GM19351 (cell line): ENCODE measurements at regions not wholly inside any gene's neighbourhood (a gene's known extent, or its start where the extent isn't known, plus 50 kb on each side); places are given as distances from the start of the nearest gene placed in this dataset.
"Not testable (repeated sequence)": the region's sequence is repeated elsewhere in the genome, so short reads cannot be mapped to it uniquely, and the experiment has no call there.

Experiments
- ATAC-seq: cut with Tn5 transposase; IDR thresholded peaks from one replicate; pipeline ENCODE4 v1.9.1; 2021; ENCODE audit warnings: mild to moderate bottlenecking, moderate library complexity; ENCODE audit not compliant: unreplicated experiment

- not testable (repeated sequence) for ATAC-seq
These were observed 60.3 kb downstream of the GOLGA8K start for GRCh38 chr15:32342772-32343199.

- ATAC-seq, result not testable (repeated sequence)
These were observed 60.8 kb downstream of the GOLGA8K start for GRCh38 chr15:32342268-32342667.

DNA sequence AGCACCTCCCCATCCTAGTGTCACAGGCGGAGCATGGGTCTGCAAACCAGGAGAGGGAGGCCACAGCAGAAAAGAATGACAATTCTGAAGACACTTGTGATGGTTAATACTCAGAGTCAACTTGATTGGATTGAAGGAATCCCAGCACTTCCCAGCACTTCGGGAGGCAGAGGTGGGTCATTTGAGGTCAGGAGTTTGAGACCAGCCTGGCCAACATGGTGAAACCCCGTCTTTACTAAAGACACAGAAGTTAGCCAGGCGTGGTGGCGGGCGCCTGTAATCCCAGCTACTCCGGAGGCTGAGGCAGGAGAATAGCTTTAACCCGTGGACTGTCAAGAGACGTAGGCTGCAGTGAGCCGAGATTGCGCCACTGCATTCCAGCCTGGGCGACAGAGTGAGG is 61.6 kb downstream of the GOLGA8K start:
- ATAC-seq, result not testable (repeated sequence)

DNA sequence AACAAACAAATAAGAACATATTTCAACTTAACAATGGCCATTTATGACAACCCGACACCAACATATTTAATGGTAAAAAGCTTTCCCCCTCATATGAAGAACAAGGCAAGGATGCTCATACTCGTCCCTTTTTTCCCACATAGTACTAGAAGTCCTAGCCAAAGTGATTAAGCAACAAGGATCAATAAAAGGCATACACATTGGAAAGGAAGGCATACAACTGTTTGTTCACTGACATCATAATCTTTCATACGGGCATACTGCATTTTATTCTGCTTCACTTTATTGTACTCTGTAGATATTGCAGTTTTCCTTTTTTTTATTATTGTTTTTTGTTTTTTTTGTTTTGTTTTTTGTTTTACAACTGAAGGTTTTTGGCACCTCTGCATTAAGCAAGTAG is 66.3 kb downstream of the GOLGA8K start:
- ATAC-seq, result not testable (repeated sequence)

DNA sequence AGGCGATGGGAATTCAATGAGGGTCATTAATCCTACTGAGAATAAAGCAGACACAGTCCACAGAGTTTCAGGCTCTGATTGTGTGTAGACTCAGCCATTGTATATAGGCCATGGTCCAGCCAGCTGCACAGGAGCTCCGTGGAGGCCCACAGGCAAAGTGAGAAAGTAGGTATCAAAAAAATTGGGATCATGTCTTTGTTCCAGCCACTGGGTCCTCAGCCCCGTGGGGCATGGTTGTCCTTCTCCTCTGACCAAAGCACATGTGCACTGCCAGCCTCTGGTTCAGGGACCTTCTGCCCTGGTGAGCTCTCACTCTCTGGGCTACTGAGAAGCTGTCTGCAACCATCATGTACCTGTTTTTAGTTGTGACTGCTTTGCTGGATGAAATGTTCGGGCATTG is 79.7 kb downstream of the GOLGA8K start:
- not testable (repeated sequence) for ATAC-seq

GRCh38 chr15:32319247-32319646 is 83.8 kb downstream of the GOLGA8K start:
- ATAC-seq, result not testable (repeated sequence)

GRCh38 chr15:32316482-32316881 is 86.6 kb downstream of the GOLGA8K start:
- not testable (repeated sequence) for ATAC-seq

- ATAC-seq, result not testable (repeated sequence)
These were observed 87.8 kb downstream of the GOLGA8K start for GRCh38 chr15:32315079-32315939.

DNA sequence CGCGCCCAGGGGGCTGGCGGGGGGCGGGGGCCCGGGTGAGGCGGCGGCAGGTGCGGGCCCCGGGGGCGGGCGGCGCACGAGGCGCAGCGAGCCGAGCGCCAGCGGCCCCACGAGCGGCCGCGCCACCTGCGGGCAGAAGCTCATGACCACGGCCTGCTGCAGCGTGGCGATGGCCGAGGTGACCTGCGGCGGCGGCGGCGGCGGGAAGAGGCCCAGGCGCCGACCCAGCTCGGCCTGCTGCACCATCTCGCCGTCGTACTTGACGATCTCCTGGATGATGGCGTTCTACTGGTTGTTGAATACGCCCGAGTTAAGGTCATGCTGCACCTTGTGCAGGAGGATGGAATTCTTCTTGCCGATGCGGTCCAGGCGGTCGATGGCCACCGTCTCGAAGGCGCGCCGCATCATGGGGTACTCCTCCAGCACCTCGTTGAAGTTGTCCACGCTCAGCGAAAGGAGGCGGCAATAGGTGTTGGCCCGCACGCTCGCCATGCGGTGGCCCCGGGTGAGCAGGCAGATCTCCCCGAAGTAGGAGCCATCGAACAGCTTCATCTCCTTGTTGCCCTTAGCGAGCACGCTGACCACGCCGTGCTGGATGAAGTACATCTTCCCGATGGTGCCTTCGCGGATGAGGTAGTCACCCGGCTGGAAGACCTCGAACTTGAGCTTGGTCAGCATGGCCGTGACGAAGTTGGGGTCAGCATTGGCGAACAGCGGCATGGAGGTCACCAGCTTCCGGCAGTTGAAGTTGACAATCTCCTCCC is 89.5 kb downstream of the GOLGA8K start:
- not testable (repeated sequence) for ATAC-seq

GRCh38 chr15:32312721-32313120 is 90.4 kb downstream of the GOLGA8K start:
- ATAC-seq, result not testable (repeated sequence)

GRCh38 chr15:32307592-32307991 is 95.5 kb downstream of the GOLGA8K start:
- not testable (repeated sequence) for ATAC-seq

DNA sequence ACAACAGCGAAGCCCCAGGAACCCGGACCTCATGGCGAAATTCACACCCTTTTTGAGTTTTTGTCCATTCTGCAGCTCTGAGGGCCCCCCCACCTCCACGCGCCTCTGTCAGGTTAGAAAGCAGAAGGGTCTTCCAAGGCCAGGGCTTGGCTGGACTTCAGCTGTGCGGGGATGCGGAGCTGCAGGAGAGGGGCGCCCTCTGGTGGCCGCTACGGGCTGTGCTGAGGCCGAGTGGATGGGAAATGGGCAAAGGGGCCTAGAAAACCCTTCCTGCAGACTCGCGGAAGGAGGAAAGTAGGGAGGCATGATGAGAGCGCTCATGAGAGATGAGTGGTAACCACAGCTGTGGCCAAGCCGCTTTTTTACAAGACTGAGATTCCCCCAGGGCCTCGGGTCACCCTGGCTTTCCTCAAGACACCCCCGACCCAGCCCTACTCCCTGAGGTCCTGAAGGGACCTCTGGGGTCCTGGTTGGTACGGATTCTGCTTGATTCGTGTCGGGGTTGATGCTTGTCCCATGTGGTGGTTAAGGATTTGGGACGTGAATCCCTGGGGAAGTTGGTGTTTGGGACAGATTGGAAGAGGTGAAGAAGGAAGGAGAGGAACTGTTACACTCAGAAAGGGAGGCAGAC is 126.8 kb downstream of the GOLGA8K start:
- ATAC-seq, result peak; percentile 59

- ATAC-seq, result not testable (repeated sequence)
These were observed 149.1 kb downstream of the GOLGA8K start for GRCh38 chr15:32253958-32254357.

GRCh38 chr15:32249207-32249606 is 153.9 kb downstream of the GOLGA8K start:
- ATAC-seq, result not testable (repeated sequence)

DNA sequence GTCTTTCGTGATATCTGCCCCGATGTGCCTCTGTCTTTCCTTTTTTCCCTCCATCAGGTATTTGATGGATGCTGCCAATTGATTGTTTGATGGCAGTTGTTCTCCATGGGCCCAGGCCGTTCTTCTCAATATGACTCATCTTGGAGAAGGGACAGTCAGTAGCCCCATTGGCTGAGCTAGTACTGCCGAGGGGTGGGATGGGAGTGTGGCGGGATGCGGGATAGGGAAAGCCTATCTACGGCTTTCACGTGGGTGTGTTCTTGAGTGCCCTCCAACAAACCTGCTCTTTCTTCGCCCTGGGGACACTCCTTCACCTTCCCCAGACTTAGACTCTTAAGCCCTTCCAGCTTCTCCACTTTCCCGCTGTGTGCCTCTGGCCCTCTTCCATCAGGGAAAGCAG is 159.4 kb downstream of the GOLGA8K start:
- not testable (repeated sequence) for ATAC-seq

DNA sequence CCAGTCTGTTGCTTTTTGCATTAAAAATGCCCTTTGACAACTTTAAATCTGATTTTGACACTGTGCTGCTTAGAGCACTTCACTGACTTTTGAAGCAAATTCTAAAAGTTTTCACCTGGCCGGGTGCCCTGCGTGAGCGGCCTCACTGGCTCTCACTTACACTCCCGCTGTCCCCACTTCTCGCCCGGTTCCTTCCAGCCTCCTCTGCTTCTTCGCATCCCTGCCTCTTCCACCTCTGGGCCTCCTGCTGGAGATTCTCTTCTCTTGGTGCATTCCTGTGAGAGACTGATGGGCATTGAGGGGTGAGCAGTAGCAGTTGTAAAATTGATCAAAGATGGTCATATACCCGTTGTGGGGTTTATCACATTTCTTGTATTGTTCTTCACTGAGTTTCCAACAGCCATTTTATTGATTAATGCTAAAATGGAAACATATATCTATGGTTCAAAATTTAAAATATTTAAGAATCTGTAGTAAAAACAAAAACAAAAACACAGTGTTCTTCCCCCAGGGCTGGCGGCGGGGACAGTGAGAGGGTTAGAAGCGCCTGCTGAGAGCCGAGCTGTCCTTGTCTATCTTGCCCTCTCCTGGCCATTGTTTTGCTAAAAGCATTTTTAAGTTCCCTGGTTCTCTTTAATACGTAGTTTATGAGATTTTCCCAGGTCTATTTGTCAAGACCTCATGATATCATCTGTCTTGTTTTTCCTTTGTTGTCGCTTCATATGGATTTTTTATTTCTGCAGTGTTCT is 160.1 kb downstream of the GOLGA8K start:
- ATAC-seq, result not testable (repeated sequence)

DNA sequence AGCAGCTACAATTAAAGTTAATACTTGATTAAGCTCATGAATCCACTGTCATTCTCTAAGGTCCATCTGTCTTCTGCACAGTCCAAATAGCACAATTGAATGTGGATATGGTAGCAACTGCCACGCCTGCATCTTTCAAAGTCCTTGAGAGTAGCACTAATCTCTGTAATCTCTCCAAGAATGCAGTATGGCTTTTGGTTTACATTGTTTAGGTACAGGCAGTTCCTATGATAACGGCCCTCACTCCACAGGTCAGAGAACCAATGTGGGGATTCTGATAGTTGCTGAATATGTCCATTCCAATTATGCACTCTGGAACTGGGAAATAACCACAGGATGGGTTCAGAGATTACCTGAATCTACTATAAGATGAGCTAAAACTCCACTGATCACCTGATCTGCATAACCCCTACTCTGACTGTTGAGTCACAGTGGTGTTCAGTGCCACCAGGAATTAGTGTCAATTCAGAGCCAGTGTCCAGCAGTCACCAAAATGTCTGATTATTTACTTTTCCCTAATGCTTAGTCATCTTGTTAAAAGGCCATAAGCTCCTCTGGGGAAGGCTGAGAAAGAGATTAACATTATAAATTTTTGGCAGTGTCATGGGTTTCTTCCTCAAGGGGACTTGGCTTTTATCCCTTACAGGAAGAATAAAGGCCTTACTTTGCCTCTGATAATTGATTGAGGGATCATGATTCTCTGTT is 175.5 kb downstream of the GOLGA8K start:
- ATAC-seq, result not testable (repeated sequence)

GRCh38 chr15:32222716-32223115 is 180.4 kb downstream of the GOLGA8K start:
- ATAC-seq, result no peak
